Central memory CD8-positive, alpha-beta T cell (primary cell): ENCODE measurements at regions not wholly inside any gene's neighbourhood (a gene's known extent, or its start where the extent isn't known, plus 50 kb on each side); places are given as distances from the start of the nearest gene placed in this dataset.

Source experiments
- ATAC-seq: fragments of 150-1000 bp; cut with Tn5 transposase; replicated peaks from 2 replicates; pipeline ENCODE4 v1.10.0; 2022; ENCODE audit warnings: mild to moderate bottlenecking, moderate FRiP score, moderate number of reproducible peaks; ENCODE audit not compliant: poor library complexity, severe bottlenecking; ENCODE audit errors: extremely low read depth
- DNase-seq, 2 donors: peaks; one replicate each; pipeline ENCODE4 v3.0.0; 2021; ENCODE audit warnings: low spot score in 2 of 2
- H3K27ac Mint-ChIP-seq: one replicate; pipeline ENCODE4 v1.8.0; 2022; ENCODE audit warnings: low read depth, mild to moderate bottlenecking, moderate library complexity, mixed read lengths
- H3K27me3 Mint-ChIP-seq: one replicate; pipeline ENCODE4 v1.8.0; 2022; ENCODE audit warnings: mixed read lengths
- H3K36me3 Mint-ChIP-seq: one replicate; pipeline ENCODE4 v1.8.0; 2022; ENCODE audit warnings: mild to moderate bottlenecking, moderate library complexity, mixed read lengths; ENCODE audit not compliant: insufficient read depth
- H3K4me1 Mint-ChIP-seq: one replicate; pipeline ENCODE4 v1.8.0; 2022; ENCODE audit warnings: mixed read lengths
- H3K4me3 Mint-ChIP-seq: one replicate; pipeline ENCODE4 v1.8.0; 2022; ENCODE audit warnings: mild to moderate bottlenecking, moderate library complexity, mixed read lengths
- H3K9me3 Mint-ChIP-seq: one replicate; pipeline ENCODE4 v1.8.0; 2022; ENCODE audit warnings: mixed read lengths

GRCh38 chr11:71336996-71337754, 84.8 kb upstream of the SHANK2 start:
- Mint-ChIP-seq H3K9me3 (peaks cover 6% of the 10 kb centered on the region), H3K4me3 (no peak overlapping the region), H3K4me1 (no peaks in the 10 kb centered on the region), H3K27ac (no peak overlapping the region), H3K27me3 (peaks cover 32% of the 10 kb centered on the region), H3K36me3 (no peaks in the 10 kb centered on the region)
- no peak for DNase-seq
- no peak for ATAC-seq

- peaks cover 24% of the 10 kb centered on the region for H3K27me3 Mint-ChIP-seq
- ATAC-seq (no peak), DNase-seq (no peak)
- H3K4me3 Mint-ChIP-seq, result no peak overlapping the region
- H3K4me1 Mint-ChIP-seq, result no peaks in the 10 kb centered on the region
- H3K9me3 Mint-ChIP-seq, result peaks cover 6% of the 10 kb centered on the region
- no peak overlapping the region for H3K27ac Mint-ChIP-seq
- H3K36me3 Mint-ChIP-seq, result no peaks in the 10 kb centered on the region
These were observed 84.0 kb upstream of the SHANK2 start for GRCh38 chr11:71336176-71336995.

DNA sequence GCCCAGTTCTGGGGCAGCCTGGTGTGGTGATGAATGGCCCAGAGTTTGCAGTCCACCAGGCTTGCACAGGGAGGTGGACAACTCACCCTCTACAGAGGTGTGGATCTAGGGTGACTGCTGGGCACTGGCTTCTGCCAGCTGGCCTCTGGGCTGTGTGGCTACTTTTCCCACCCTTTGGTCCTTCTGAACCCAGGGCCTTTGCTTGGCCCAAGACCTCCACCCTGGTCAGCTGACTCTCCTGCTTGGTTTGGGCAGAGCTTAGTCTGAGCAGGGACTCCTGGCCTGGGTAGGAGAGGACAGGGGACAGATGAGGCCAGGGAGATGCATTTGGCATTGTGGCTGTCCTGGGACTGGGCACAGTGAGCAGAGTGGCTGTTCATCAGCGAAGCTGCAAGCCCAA, 83.0 kb upstream of the SHANK2 start:
- H3K36me3 Mint-ChIP-seq, result no peaks in the 10 kb centered on the region
- ATAC-seq (no peak), DNase-seq (no peak)
- H3K27ac Mint-ChIP-seq, result no peak overlapping the region
- no peaks in the 10 kb centered on the region for H3K4me1 Mint-ChIP-seq
- peaks cover 14% of the 10 kb centered on the region for H3K27me3 Mint-ChIP-seq
- H3K4me3 Mint-ChIP-seq, result no peak overlapping the region
- peaks cover 6% of the 10 kb centered on the region for H3K9me3 Mint-ChIP-seq

DNA sequence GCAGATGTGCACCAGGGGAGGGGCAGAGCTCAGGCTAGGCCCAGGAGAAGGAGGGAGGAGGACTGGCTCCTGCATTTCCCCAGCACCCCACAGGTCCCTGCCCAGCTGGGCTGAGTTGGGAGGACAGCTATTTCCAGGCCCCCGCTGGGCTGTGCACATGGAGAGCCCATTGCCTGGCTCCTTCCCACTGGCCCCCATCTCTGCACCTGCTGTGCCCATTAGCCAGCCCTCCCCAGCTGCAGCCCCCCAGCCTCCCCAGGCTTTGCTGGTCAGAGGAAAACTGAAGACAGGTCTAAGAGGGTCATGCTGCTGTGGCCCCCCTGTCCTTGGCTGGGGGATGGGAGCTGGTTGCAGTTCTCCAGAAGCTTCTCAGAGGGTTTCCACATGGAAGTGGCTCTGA, 81.8 kb upstream of the SHANK2 start:
- DNase-seq, result no peak
- Mint-ChIP-seq H3K36me3 (no peaks in the 10 kb centered on the region), H3K4me1 (no peaks in the 10 kb centered on the region), H3K27me3 (peaks cover 12% of the 10 kb centered on the region), H3K9me3 (peaks cover 6% of the 10 kb centered on the region), H3K27ac (no peak overlapping the region), H3K4me3 (no peak overlapping the region)
- ATAC-seq, result no peak

- peaks cover 6% of the 10 kb centered on the region for H3K9me3 Mint-ChIP-seq
- no peak overlapping the region for H3K27ac Mint-ChIP-seq
These were observed 81.1 kb upstream of the SHANK2 start for GRCh38 chr11:71333473-71333872.

GRCh38 chr11:71332447-71332846, 80.1 kb upstream of the SHANK2 start:
- H3K4me1 Mint-ChIP-seq, result no peaks in the 10 kb centered on the region
- no peaks in the 10 kb centered on the region for H3K36me3 Mint-ChIP-seq
- H3K4me3 Mint-ChIP-seq, result no peak overlapping the region
- ATAC-seq (no peak), DNase-seq (no peak)
- no peak overlapping the region for H3K27ac Mint-ChIP-seq
- H3K27me3 Mint-ChIP-seq, result peaks cover 10% of the 10 kb centered on the region
- H3K9me3 Mint-ChIP-seq, result peaks cover 6% of the 10 kb centered on the region

More at GRCh38 chr11:71333473-71333872, 81.1 kb upstream of the SHANK2 start:
- DNase-seq (no peak), ATAC-seq (no peak)
- Mint-ChIP-seq H3K27me3 (peaks cover 10% of the 10 kb centered on the region), H3K36me3 (no peaks in the 10 kb centered on the region), H3K4me1 (no peaks in the 10 kb centered on the region), H3K4me3 (no peak overlapping the region)

- no peak for DNase-seq
- no peak for ATAC-seq
- H3K36me3 Mint-ChIP-seq, result no peaks in the 10 kb centered on the region
- no peaks in the 10 kb centered on the region for H3K4me1 Mint-ChIP-seq
- H3K27ac Mint-ChIP-seq, result no peak overlapping the region
- H3K9me3 Mint-ChIP-seq, result peaks cover 6% of the 10 kb centered on the region
- peaks cover 10% of the 10 kb centered on the region for H3K27me3 Mint-ChIP-seq
- H3K4me3 Mint-ChIP-seq, result no peak overlapping the region
These were observed 79.7 kb upstream of the SHANK2 start for GRCh38 chr11:71332046-71332445.

- H3K4me1 Mint-ChIP-seq, result no peaks in the 10 kb centered on the region
These were observed 79.3 kb upstream of the SHANK2 start for GRCh38 chr11:71331631-71332030.

GRCh38 chr11:71330996-71331395, 78.6 kb upstream of the SHANK2 start:
- H3K4me1 Mint-ChIP-seq, result no peaks in the 10 kb centered on the region
- ATAC-seq, result no peak
- peaks cover 6% of the 10 kb centered on the region for H3K9me3 Mint-ChIP-seq
- peaks cover 10% of the 10 kb centered on the region for H3K27me3 Mint-ChIP-seq
- no peak overlapping the region for H3K4me3 Mint-ChIP-seq
- DNase-seq, result no peak
- no peak overlapping the region for H3K27ac Mint-ChIP-seq
- no peaks in the 10 kb centered on the region for H3K36me3 Mint-ChIP-seq

More at GRCh38 chr11:71331631-71332030, 79.3 kb upstream of the SHANK2 start:
- peaks cover 10% of the 10 kb centered on the region for H3K27me3 Mint-ChIP-seq
- H3K9me3 Mint-ChIP-seq, result peaks cover 6% of the 10 kb centered on the region
- no peaks in the 10 kb centered on the region for H3K36me3 Mint-ChIP-seq
- ATAC-seq (no peak), DNase-seq (no peak)
- H3K4me3 Mint-ChIP-seq, result no peak overlapping the region
- H3K27ac Mint-ChIP-seq, result no peak overlapping the region

DNA sequence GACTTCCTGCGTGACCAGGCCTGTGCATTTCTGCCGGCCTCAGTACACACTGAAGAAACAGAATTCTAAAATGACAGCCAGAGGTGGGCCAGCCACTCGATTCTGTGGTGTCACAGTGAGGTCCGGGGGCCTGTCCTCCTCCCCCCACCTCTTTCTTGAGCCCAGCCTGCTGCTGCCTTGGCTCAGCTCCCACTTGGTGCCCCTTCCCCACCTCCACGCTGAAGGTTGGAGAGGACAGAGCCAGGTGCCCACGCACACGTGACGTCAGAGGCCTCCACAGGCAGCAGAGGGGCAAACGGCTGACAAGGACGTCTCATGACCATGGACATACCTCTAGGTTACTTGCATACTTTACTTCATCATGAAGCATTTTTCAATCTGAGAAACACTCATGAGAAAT, 78.0 kb upstream of the SHANK2 start:
- DNase-seq, result no peak
- no peak overlapping the region for H3K4me3 Mint-ChIP-seq
- ATAC-seq, result no peak
- H3K27me3 Mint-ChIP-seq, result peaks cover 14% of the 10 kb centered on the region
- no peaks in the 10 kb centered on the region for H3K36me3 Mint-ChIP-seq
- H3K9me3 Mint-ChIP-seq, result peaks cover 6% of the 10 kb centered on the region
- no peaks in the 10 kb centered on the region for H3K4me1 Mint-ChIP-seq
- no peak overlapping the region for H3K27ac Mint-ChIP-seq

DNA sequence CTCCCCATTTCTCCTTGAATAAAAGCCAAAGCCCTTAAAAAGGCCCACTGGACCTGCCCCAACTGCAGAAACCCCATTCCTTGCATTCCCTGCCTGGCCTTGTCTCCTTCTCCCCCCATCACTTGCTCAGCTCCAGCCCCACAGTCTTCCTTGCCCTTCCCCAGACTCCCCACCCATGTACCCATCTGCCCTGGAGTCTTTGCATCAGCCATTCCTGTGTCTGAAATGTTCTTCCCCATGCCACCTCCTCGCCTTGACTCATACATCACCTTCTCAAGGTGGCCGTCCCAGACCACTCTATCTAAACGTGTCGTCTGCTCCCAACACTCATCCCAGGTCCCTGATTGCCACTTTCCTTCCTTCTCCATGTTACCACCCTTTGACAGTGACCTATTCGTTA, 77.4 kb upstream of the SHANK2 start:
- H3K4me3 Mint-ChIP-seq, result no peak overlapping the region
- DNase-seq (no peak), ATAC-seq (no peak)
- peaks cover 6% of the 10 kb centered on the region for H3K9me3 Mint-ChIP-seq
- H3K36me3 Mint-ChIP-seq, result no peaks in the 10 kb centered on the region
- H3K4me1 Mint-ChIP-seq, result no peaks in the 10 kb centered on the region
- peaks cover 19% of the 10 kb centered on the region for H3K27me3 Mint-ChIP-seq
- no peak overlapping the region for H3K27ac Mint-ChIP-seq

- Mint-ChIP-seq H3K27ac (no peak overlapping the region), H3K36me3 (no peaks in the 10 kb centered on the region), H3K4me1 (no peaks in the 10 kb centered on the region), H3K27me3 (peaks cover 26% of the 10 kb centered on the region), H3K9me3 (peaks cover 6% of the 10 kb centered on the region), H3K4me3 (no peak overlapping the region)
- no peak for DNase-seq
- no peak for ATAC-seq
These were observed 76.8 kb upstream of the SHANK2 start for GRCh38 chr11:71329165-71329510.
